GM18507 (cell line): ENCODE measurements at regions not wholly inside any gene's neighbourhood (a gene's known extent, or its start where the extent isn't known, plus 50 kb on each side); places are given as distances from the start of the nearest gene placed in this dataset.

ENCODE experiments used
- DNase-seq: peaks from one replicate; pipeline ENCODE4 v3.0.0; 2011; ENCODE audit warnings: low read depth; ENCODE audit not compliant: insufficient read length; ENCODE audit errors: extremely low spot score
- FAIRE-seq: peaks from 2 replicates; lab custom pipeline; 2011; peaks lifted over from hg19 to GRCh38; lab: Jason Lieb, UNC

DNA sequence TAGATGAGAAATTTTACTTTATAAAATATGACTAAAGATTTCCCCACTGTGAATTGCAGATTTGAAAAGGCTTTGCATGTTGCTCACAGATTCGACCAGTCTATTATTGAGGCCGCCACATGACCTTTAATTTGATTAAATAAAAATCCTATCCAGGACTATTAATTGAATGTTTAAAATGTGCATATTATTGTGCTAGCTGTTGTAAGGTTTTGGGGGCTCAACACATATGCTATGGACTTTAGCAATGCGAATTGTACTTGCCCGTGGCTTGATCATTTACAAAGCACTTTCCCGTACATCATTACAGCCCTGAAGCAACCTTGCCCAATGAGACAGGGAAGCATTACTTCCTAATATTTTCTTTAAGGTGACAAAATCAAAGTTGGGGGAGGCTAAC lies 243.0 kb downstream of the ACTR3B start:
- DNase-seq (no peak), FAIRE-seq (no peak)

DNA sequence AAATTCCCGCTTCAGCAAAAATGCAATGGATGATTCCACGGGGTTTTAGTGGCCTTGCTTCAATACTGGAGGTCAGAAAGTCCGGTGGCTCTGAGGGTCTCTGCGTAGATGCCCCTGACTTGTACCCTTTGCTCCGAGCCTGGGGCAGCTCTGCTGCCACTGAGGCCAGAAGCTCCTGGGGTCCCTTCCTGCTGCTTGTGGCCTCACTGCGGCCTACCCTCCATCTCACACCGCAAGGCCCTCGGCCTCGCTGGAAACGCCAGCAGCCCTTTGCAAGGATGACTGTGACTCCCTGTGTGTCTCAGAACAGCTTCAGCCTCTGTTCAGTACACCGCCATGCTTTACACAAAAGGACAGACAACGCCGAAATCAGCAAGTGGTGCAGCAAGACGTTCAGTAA lies 244.8 kb downstream of the ACTR3B start:
- FAIRE-seq (no peak), DNase-seq (no peak)

DNA sequence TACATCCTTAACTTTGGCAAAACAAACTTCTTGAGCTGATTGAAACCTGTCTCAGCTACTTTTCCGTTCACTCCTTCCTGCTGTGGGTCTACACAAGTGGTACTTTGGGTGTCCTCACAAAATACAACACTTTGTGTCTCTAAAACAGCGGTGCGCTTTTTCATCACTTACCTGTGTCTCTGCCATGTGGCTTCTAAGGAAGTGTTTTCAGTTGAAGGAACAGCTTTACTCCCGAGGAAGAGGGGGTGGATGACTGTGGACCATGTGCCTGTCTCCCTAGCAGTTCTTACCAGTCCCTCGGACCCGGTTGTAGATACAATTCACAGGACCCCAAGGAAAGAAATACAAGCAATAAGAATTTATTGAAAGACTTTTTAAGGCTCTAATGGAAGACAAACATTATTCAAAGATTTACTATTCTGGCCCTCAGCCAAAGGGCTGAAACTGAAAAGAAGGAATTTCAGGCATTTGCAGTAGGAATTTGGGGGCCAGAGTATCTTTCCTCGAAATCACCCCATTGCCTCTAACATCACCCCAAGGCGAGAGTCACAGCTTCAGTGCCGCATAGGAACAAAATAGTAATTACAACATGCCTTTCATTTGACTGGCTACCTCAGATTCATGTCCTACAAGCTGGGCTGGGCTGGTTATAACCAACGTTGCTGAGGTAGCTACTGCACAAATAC lies 246.3 kb downstream of the ACTR3B start:
- DNase-seq (no peak), FAIRE-seq (no peak)

DNA sequence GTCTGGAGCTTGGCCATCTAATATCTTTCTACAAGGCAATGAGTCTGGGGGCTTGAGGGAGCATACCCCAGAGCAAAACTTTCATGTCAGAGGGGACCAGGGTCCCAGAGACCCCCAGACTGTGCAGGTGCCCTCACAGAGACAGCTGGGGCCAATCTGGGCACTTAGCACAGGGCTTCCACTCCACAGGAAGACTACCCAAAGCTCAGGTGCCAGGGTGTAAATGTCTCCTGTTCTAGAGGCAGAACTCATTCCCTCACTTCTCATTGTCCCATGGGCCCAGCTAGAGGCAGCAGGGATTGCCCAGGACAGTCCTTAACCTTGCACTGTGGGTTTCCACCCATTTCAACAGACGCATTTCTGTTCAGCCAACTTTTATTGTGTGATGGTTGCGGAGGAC lies 246.9 kb downstream of the ACTR3B start:
- no peak for FAIRE-seq

DNA sequence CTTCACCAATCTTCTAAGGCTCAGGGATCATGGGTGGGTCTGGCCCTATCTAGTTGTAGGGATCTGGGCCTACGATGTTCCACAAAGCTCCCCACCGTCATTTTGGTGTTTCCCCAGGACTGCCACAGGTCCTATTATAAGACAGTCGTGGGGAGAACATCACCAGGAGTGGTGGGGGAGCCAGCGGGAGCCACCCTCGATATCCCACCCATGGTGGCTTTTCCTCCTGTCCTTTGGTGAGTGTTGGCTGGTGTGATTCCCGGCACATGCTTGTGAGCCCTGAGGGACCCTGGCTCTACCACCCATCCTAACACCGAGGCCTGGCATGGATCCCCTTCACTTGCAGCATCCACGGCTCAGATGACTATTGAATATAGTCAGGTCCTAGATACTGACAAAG lies 247.4 kb downstream of the ACTR3B start:
- FAIRE-seq (no peak), DNase-seq (no peak)

More for the DNA sequence above, 246.9 kb downstream of the ACTR3B start:
- no peak for DNase-seq

DNA sequence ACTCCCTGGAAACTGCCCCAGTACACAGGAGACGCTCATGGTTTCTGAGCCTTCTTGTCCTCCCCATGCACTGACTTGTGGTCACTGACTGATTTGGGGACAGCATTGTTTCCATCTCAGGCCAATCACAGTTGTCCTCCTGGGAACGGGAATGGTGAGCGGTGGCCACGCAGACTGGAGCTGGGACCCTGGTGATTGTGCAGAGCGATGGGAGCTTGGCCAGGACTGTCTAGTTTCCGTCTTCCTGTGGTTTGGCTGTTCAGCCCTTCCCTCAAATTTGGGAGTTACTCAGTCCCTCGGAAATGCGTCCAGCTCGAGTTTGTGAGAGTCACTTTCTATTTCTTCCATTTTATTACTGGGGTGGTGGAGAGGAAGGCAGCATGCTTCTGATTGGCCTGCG lies 250.9 kb downstream of the ACTR3B start:
- FAIRE-seq: no peak
- no peak for DNase-seq

DNA sequence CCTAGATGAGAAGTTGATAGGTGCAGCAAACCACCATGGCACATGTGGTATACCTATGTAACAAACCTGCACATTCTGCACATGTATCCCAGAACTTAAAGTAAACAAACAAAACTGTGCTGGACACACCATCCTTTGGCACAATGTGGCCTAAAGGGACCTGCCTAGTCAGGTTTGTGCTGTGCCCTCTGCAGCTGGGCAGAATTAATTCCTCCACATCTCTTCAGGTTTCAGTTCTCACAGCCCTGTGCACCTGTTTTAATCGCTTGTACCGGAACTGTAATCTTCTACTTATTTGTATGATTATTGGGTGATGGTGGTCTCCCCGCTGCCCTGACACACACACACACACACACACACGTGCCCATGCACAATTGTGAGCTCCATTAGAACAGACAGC lies 252.7 kb downstream of the ACTR3B start:
- DNase-seq: no peak
- no peak for FAIRE-seq

DNA sequence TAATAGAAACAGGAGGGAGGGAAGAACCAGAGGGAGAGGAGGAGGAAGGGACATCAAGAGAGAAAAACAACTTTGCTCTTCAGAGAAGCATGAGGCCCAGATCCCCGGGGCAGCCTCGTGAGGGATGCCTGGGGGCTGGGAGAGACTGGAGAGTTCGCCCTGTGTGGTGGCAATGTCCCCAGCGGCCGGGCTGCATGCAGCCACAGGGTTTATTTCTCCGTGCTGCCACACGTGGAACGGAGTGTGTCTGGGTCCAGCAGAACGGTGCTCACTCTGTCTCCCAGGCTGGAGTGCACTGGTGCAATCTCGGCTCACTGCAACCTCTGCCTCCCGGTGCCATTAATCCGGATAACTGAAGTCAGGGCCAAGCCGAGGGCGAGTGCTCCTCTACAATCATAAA lies 257.7 kb downstream of the ACTR3B start:
- DNase-seq (no peak), FAIRE-seq (no peak)

DNA sequence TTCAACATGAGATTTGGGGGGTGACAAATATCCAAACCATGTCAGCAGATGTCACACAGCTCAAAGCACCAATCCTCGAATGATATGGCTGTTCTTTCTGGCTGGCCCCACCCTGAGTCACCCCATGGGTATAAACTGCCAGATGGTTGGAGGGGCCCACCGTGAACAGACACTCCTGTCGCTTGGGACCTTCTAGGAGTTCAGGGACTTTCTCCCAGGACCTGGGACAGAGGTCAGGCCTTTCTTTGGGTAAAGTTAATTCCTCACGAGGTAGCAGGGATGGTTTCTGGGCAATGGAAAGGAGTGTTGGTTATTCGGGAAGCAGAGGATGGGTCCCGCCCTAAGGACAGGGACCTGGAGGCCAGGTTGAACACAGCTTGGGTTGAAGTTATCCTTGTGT lies 262.0 kb downstream of the ACTR3B start:
- no peak for FAIRE-seq

DNA sequence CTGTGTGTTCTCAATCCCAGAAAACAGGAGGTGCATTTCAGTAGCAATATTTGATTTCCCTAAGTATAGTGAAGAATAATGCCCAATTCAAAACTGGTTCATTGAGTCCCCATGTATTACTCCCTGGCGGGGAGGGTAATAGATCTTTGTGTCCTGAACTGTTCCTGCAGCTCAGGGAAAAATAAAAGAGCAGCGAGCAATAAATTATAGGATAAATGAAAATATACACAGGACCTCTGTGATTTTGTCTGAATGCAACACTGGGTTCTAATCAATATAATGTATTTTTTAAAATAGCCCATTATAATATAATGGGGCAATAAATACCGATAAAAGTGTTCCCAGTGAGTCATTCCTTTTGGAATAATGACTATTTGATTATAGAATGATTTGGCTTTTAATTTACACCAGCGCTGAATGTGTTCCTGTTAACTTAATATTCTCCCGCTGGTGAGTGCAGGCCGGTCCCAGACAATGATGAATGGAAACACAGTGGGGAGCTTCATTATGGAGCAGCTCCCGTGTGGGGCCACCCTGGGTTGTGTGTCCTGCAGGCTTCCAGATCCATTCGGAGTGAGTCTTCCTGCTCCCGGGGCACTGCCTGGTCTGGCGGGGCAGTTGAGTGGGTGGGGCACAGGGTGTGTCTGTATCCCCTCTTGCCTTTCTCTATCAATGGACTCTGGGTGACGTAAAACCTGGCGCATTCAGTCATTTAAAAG lies 263.1 kb downstream of the ACTR3B start:
- DNase-seq: no peak
- no peak for FAIRE-seq

More for the DNA sequence above, 262.0 kb downstream of the ACTR3B start:
- DNase-seq: no peak

DNA sequence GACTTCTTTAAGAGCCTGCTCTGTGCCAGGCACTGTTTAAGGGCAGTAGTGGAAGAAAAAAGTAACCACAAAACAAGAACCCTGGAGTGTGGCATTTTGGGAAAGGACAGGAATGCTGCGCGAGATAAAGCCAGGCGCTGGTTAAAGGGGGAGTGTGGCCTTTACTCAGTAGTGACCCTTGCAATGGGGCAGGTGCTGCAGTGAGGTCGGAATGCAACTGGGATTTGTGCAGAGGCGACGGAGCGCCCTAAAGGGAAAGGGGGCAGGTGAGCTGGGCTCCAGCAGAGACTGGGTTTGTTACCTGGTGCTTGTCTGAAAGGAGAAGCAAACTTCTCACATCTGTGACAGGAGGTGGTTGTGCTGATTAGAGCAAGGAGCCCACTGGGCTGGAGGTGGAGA lies 263.6 kb downstream of the ACTR3B start:
- FAIRE-seq (no peak), DNase-seq (no peak)

DNA sequence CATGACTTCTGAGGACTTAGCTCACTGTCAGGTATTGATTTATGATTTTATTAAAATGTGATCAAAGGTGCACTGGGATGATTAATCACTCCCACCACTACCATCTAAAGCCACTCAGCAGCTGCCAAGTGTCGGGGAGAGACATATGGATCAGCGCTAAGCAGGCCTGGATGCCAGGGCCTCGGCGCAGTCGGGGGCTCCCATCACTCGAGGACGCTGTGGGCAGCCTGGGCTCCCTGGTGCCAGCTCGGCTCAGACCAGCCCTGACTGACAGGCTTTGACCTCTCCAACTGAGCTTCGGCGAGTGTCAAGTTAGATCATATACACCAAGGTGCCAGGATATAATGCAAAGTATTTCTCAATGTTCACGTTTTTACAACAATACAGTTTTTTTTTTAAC lies 267.7 kb downstream of the ACTR3B start:
- DNase-seq (no peak), FAIRE-seq (no peak)

DNA sequence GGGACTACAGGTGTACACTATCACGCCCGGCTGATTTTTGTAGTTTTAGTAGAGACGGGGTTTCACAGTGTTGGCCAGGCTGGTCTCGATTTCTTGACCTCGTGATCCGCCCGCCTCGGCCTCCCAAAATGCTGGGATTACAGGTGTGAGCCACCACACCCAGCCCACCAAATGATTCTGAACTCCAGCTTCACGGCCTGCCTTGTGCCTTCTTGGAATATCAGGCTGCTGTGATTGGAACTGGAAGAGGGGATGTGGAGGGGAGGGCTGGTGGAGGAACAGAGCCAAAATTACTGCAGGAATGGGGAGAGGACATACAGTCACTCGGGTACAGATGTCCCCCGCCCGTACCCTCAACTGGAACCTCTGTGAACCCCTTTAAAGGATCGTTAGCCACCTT lies 268.4 kb downstream of the ACTR3B start:
- no peak for DNase-seq
- no peak for FAIRE-seq

DNA sequence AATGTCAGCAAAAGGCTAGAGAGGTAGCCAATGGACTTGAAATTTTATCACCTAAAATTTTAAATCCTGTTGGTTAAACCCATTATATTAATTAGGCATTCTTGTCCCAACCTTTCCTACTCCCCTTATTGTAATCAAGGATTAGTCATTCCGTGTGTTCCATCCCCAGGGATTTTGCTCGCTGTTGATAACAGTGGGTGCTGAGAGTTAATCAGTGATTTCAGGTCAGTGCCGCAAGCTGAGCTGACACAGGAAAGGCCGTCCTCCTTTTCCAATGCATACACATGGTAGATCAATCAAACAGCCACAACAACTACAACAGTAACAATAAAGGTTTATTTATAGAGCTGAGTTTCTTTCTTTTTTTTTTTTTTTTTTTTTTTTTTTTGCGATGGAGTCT lies 271.4 kb downstream of the ACTR3B start:
- FAIRE-seq (no peak), DNase-seq (no peak)

DNA sequence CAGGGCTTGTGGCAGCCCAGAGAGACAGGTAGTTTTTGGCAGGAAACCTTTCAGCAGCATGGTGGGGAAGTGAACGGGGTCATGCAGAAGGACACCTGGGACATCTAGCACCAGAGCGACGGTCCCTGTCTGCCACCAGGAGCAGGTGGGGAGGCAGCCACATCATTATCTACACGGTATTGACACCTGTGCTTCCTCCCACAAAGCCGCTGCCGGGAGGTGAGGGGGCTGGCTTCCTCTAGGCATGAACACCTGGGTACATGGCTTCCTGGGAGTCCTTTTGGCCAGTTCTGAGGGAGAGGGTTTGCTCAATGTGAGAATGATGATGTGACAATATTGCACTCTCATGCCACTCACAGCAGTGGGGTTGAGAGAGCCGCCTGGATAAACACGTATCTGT lies 275.2 kb downstream of the ACTR3B start:
- DNase-seq (no peak), FAIRE-seq (no peak)

DNA sequence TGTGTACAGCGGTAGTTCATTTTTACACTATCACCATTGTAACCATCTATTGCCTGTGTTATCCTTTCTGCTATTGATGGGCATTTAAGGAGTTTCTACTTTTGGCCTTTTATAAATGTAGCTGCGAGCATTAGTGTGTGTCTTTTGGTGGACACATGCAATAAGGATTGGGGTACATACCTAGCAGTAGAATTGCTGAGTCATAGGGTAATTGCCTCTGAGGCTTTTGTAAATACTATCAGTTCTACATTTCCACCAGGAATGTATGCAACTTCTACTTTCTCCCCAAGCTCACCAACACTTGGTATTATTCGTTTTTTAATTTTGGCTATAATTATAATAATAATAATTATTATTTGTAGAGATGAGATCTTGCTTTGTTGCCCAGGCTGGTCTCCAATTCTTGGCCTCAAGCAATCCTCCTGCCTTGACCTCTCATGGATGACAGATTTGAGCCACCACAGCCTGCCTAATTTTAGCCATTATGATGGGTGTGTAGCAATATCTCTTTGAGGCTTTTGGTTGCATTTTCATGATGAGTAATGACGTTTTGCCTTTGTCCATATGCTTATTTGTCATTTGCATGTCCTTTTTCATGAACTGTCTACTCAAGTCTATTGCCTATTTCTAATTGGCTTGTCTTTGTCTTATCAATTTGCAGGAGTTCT lies 277.0 kb downstream of the ACTR3B start:
- DNase-seq (no peak), FAIRE-seq (no peak)

DNA sequence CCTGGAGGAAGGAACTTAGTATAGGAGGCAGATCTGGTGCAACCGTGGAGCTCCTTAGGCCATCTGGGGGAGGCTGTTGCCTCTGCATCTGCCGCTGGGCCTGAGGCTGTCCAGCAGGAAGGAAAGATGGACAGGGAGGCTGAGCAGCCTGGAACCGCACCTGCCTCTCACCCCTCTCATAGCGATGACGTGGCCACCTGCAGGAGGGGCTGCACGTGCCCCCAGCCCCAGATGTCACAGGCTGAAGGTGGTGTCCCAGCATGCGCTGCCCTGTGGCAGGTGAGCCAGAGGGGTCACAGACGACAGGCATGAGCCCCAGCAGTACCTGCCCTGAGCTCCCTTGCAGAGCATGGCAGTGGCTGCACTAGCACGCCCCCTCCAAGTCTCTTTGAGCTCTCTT lies 283.9 kb downstream of the ACTR3B start:
- FAIRE-seq (no peak), DNase-seq (no peak)

DNA sequence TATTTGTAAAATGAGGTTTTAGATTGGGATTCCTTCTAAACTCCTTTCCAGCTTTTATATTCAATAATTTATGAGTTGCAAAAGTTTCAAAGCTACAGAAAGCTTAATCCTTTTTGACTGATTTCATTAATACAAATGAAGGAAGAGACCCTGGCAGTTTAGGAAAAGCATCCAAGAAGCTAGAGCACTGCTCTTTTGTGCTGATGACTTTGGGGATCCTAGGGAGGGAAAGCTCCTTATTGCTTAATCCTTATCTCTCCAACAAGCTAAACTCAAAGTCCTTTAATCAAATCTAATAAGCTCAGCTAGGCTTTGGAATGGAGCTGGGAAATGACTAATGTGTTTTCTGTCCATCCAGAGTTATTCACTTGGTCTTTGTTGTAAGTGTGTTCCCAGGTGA lies 285.4 kb downstream of the ACTR3B start:
- DNase-seq (no peak), FAIRE-seq (no peak)

DNA sequence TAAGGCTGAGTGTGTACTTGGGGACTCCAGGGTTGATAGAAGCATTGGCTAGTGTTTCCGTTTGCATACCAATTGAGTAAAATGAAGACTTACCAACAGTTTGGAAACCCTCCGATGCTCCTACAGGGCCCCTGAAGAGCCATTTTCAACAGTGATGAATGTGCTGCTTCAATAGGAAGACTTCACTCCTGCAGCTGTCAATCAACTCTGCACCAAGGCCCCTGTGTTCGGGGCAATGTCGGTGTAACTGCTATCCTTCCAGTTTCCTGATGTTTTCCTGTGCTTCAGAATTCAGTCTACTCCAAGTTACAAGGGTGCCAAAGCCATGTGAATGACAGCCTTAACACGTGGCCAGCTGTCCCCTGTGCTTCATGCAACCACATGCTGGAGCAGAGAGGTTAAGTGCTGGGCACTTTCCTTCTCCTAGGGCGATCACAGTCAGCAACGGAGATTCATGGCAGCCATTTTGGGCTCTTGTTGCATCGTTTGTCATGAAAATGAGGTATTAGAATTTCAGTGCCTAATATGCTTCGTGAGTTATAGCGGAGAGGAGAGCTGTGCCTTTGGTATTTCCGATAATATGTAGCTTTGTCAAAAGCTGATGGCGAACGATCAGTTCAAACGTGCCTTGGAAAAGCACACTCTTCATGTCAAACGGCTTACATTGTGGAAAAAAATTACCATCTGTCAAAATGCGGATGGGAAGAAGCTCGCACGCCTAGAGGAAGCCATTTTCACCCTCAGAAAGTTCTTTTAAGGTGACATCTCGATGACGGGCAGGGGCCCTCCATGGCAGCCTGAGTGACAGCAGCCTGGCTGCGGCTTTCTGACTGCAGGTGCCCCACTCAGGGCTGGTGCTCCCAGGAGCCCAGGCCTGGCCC lies 287.8 kb downstream of the ACTR3B start:
- DNase-seq (no peak), FAIRE-seq (no peak)

DNA sequence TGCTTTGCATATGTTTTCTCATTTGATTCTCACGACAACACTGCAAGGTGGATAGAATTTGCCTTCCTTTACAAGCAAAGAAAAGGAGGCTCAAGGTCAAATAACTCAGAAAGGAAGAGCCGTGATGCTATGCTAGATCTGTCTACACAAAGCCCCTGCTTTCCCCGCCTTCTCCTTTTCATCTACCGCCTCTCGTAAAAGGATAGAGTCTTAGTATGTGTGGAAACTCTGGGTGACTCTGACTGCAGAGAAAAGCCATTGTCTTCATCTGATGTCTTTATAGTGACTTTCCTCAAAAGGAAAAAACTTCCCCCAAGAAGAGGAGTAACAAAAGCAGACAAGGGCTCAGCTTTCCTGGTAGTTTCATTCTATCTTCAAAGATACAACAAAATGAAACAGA lies 292.7 kb downstream of the ACTR3B start:
- FAIRE-seq (no peak), DNase-seq (no peak)
